IPS-18c (cell line): ENCODE measurements at regions not wholly inside any gene's neighbourhood (a gene's known extent, or its start where the extent isn't known, plus 50 kb on each side); places are given as distances from the start of the nearest gene placed in this dataset.
A peak's percentile ranks its signal among the peaks of the same experiment; 100 is the strongest.

Experiments used
- H3K4me3 ChIP-seq: 2 replicates; pipeline ENCODE4 v1.7.0; 2013; ENCODE audit warnings: low read depth, mild to moderate bottlenecking, low read length, moderate library complexity; ENCODE audit not compliant: insufficient read depth
- H3K9me3 ChIP-seq: one replicate; pipeline ENCODE4 v1.6.1; 2013; ENCODE audit warnings: mild to moderate bottlenecking, low read length, moderate library complexity; ENCODE audit not compliant: control insufficient read depth, insufficient read depth

GRCh38 chr17:77470800-77471733 lies 330.3 kb downstream of the SEC14L1 start:
- Histone ChIP-seq H3K4me3 (peak overlapping the region; percentile 10; the same call in 1 of the 2 replicates), H3K9me3 (no peaks in the 10 kb centered on the region)

- Histone ChIP-seq H3K4me3 (no peak overlapping the region), H3K9me3 (no peaks in the 10 kb centered on the region)
Measured at GRCh38 chr17:77471984-77472461, 331.3 kb downstream of the SEC14L1 start.

GRCh38 chr17:77472468-77473310 lies 331.9 kb downstream of the SEC14L1 start:
- Histone ChIP-seq H3K4me3 (no peak overlapping the region), H3K9me3 (no peaks in the 10 kb centered on the region)

GRCh38 chr17:77473615-77474226 lies 333.0 kb downstream of the SEC14L1 start:
- H3K9me3 ChIP-seq: no peaks in the 10 kb centered on the region

GRCh38 chr17:77474292-77474988 lies 333.7 kb downstream of the SEC14L1 start:
- no peak overlapping the region for H3K4me3 ChIP-seq
- no peaks in the 10 kb centered on the region for H3K9me3 ChIP-seq

More at GRCh38 chr17:77473615-77474226, 333.0 kb downstream of the SEC14L1 start:
- H3K4me3 ChIP-seq: no peak overlapping the region

- H3K9me3 ChIP-seq: no peaks in the 10 kb centered on the region
- no peak overlapping the region for H3K4me3 ChIP-seq
Measured at GRCh38 chr17:77475016-77475976, 334.5 kb downstream of the SEC14L1 start.

GRCh38 chr17:77476006-77476405 lies 335.2 kb downstream of the SEC14L1 start:
- Histone ChIP-seq H3K4me3 (no peak overlapping the region), H3K9me3 (no peaks in the 10 kb centered on the region)

GRCh38 chr17:77476498-77476897 lies 335.7 kb downstream of the SEC14L1 start:
- H3K9me3 ChIP-seq: no peaks in the 10 kb centered on the region
- H3K4me3 ChIP-seq: no peak overlapping the region

GRCh38 chr17:77476931-77477805 lies 336.4 kb downstream of the SEC14L1 start:
- Histone ChIP-seq H3K9me3 (no peaks in the 10 kb centered on the region), H3K4me3 (no peak overlapping the region)

GRCh38 chr17:77478281-77478680 lies 337.5 kb downstream of the SEC14L1 start:
- Histone ChIP-seq H3K4me3 (no peak overlapping the region), H3K9me3 (no peaks in the 10 kb centered on the region)

GRCh38 chr17:77478899-77479298 lies 338.1 kb downstream of the SEC14L1 start:
- no peaks in the 10 kb centered on the region for H3K9me3 ChIP-seq
- H3K4me3 ChIP-seq: no peak overlapping the region

- no peak overlapping the region for H3K4me3 ChIP-seq
- no peaks in the 10 kb centered on the region for H3K9me3 ChIP-seq
Measured at GRCh38 chr17:77479372-77480198, 338.8 kb downstream of the SEC14L1 start.

- no peaks in the 10 kb centered on the region for H3K9me3 ChIP-seq
- H3K4me3 ChIP-seq: no peak overlapping the region
Measured at GRCh38 chr17:77480199-77480508, 339.4 kb downstream of the SEC14L1 start.

GRCh38 chr17:77480509-77481215 lies 339.9 kb downstream of the SEC14L1 start:
- no peak overlapping the region for H3K4me3 ChIP-seq
- no peaks in the 10 kb centered on the region for H3K9me3 ChIP-seq
